COLO668 (cell line): ENCODE measurements at regions not wholly inside any gene's neighbourhood (a gene's known extent, or its start where the extent isn't known, plus 50 kb on each side); places are given as distances from the start of the nearest gene placed in this dataset.
"Not testable (repeated sequence)": the region's sequence is repeated elsewhere in the genome, so short reads cannot be mapped to it uniquely, and the experiment has no call there.

Source experiments
- DNase-seq: peaks from one replicate; lab custom pipeline; 2025; ENCODE audit not compliant: unreplicated experiment; lab: John Stamatoyannopoulos, UW

DNA sequence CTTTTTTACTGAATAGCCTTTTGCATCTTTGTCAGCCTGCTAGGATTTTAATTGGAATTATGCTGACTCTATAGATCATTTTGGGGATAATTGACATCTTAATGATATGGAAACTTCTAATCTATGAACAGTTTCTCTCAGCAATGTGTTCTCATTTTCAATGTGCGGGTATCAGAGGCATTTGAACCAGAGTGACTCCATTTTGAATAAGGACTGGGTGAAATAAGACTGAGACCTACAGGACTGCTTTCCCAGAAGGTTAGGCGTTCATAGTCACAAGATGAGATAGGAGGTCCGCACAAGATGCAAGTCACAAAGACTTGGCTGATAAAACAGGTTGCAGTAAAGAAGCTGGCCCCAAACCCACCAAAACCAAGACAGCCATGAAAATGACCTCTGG is 140.5 kb downstream of the IGLL1 start:
- DNase-seq = not testable (repeated sequence)

DNA sequence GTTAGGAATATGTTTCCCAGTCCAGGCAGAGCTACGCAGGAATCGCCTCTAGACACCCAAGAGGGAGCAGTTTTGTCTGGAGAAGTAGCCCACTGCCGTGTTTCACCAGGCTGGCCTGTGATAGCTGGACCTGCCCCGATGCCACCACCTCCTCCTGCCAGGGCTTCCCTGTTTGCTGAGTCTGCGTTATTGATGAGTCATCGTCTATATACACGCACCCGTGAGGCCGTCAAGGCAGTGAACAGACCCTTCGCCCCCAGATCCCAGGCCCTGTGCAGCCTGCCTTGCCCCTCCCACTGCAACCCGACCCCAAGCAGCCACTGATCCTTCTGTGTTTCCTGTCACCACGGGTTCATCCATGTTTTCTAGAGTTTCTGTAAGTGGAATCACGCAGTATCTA is 141.9 kb downstream of the IGLL1 start:
- no peak for DNase-seq

DNA sequence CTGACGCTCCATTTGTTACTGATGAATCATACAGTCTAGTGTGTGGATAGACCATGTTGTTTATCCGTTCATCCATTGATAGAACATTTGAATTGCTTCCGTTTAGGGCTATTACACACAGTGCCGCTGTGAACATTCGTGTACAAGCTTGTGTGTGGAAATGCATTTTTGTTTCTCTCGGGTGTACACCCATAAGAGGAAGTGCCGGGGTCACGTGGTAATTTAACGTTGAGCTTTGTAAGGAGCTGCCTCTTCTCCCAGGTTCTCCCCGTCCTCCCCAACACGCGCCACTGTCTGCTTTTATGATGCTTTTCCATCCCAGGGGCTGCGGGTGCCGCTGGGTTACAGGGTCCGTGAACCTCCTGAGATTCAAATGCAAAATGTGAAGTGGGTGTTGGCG is 142.3 kb downstream of the IGLL1 start:
- DNase-seq = no peak

DNA sequence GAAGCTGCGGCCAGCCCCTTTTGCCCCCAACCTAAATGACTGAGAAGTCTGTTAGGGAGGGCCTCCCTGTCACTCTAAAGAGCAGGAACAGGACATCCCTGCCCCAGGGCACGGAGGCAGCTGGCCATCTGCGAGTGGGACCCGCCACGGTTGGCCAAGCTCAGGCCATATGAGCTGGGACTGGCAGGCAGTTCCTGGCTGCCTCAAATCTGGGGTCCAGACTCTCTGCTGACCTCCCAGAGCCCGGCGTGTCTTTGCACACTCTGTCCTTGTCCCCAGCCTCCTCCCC is 143.0 kb downstream of the IGLL1 start:
- not testable (repeated sequence) for DNase-seq

DNA sequence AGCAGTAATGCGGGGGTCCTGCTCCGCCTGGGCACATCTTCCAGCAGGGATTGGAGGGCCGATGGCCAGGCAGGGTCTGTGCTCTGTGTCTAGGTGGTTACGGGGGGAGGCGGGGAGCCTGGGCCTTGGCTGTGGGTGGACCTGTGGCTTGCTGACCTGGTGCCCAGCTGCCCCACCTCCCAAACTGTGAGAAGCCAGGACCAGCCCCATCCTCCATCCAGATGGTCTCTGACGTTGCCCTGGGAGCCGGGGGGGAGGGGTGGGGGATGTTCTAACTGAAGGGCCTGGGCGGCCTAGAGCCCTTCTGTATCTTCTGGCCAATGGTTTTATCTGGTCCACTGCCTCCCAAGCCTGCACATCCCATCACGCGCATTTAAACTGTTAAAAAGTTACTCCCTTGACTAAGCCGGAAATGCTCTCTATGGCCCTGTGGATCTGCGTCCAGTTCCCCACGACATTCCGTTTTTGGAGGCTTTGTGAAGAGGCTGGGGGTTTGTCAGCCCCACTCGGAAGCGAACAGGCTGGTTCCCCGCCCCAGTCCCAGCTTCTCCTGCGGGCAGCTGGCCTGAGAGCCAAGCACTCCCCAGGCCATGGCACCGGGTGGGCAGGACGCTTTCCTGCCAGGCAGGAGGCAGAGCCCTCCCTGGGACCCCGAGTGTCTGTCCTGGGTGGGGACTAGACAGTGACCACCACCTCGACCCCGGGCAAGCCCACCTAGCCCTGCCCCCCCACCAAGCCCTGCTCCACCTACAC is 143.6 kb downstream of the IGLL1 start:
- not testable (repeated sequence) for DNase-seq

DNA sequence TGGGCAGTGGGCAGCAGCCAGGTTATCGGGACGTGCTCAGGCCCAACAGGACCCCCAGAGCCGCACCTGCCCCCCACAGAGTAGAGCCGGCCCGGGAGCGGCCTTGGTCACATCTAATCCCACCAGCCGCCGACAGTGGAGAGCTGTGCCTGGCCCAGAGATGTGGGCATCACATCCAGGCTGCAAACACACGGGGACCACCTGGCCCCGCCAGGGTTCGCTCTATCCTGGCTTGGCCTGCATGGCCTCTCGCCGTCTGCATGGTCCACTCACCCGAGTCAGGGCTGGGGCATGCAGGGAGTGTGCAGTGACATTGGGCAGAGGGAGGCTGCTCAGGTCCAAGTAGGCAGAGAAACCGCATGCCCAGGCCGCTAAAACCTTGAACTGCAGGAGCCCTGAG is 144.9 kb downstream of the IGLL1 start:
- DNase-seq = not testable (repeated sequence)

DNA sequence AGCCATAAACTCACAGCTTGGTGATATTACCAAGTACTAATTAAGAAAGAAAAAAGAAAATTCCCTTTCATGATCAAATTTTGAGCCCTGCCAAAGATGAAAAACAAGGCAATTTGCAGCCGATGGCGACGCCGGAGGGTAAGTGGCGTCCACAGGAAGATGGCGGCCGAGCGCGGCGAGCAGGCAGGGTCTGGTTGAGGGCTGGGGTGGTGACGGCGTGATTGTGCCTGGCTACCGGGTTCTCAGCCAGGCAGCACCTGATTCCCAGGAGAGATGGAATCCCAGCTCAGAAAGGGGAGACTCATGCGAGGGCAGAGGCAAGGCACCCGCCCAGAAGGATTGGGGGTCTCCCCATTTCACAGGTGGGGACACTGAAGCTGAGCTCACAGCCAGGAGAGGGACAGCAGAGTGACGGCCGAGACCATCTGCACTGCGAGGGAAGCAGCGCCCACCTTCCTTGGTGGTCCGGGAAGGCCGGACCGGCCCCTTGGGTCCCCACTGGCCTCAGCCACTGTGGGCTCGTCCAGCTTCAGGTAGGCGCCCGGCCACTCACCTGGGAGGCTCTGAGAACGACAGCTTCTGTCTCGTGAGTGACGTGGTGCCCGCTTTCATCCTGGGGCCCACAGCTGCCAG is 145.8 kb downstream of the IGLL1 start:
- not testable (repeated sequence) for DNase-seq

DNA sequence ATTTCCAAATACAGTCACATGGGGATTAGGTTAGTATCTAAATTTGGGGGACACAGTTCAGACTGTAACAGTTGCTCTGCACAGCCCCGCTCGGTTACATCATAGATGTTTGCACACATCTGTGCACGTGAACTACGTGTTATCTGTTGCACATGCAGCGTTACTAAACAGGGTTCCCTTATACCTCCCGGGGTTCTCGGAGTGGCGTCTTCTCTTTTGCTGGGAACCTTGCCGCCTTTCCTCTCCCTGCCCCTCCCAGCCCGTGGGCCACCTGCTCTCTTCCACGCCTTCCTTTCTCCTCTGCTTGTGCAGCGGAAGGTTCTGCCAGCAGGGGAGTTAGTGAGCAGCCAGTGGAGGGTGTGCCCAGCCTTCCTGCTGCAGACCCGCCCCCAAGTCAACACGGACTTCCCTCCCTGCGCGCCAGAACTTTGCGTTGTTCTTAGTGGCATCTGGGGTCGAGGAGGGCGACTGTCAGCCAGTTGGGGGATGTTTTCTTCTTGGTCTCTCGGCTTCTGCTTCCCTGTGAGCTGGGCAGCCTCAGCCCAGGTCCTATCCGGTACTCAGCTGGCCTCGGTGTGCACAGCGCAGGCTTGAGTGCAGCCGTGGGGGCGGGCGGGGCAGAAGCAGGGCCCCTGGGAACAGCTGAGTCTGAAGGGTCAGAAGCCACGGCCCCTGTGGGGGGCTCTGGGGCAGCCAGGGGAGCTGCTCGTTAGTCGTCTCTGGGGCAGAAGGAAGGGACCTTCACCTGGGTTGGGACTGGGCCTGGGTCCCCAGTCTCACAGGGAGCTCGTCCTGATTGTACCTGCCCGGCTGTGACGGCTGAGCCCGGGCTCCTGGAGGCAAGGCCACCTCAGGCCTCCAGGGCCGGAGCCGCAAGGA is 146.7 kb downstream of the IGLL1 start:
- peak; percentile 53 for DNase-seq

DNA sequence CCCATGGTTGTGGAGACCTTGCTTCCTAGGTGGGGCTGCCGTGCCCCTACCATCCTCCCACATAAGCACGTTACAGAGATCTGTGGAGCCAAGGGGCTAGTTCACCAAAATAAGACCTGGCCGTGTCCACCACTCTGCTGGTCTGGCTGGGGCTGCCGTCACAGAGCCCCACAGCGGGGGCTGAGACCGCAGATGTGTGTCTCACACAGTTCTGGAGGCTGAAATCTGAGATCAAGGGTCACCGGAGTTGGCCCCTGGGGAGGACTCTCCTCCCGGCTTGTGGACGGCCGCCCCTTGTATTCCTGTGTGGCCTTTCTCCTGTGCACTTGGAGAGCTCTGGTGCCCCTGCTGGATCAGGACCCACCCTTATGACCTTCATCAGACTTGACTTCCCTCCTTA is 147.4 kb downstream of the IGLL1 start:
- not testable (repeated sequence) for DNase-seq

DNA sequence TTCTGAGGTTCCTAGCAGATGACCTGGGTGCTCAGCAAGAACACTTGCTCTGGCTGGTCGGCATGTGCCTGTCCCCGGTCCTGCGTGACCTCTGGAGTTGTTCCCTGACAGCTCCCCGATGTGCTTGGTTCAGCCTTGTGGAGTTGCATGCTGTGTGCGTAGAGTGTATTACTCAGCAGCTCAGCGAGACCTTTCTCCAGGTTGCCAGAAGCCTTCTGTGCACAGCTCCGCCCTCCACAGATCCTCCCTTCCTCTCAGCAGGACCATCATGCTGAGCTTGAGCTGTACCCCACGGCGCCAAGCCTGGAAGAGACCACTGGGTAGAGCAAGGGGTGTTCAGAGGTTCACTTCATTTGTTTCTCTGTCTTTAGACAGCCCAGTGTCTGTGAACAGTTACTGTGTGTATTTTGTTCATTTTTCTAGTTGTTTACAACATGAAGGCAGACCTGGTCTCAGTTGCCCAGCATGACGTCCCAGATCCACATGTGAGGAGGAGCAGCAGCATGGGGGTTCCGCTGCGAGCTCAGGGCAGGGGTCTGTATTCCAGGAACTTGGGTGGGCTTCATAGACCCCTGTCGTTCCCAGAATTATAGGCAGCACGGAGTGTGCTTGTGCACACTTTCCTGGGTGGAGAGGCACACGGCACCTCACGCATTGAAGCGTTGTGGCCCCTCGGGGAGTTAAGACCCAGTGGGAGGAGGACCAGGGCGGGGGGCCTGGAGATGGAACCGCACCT is 148.6 kb downstream of the IGLL1 start:
- DNase-seq = no peak

DNA sequence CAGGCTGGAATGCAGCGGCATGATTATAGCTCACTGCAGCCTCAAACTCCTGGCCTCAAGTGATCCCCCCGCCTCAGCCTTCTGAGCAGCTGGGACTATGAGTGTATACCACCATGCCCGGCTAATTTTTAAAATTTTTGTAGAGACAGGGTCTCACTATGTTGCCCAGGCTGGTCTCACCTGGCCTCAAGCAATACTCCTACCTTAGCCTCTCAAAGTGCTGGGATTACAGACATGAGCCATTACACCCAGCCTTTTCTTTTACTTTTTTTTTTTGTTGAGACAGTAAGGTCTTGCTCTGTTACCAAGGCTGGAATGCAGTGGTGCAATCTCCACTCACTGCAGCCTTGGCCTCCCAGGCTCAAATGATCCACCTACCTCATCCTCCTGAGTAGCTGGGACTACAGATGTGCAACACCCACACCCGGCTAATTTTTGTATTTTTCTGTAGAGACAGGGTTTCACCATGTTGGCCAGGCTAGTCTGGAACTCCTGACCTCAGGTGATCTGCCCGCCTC is 155.5 kb downstream of the IGLL1 start:
- DNase-seq = not testable (repeated sequence)

DNA sequence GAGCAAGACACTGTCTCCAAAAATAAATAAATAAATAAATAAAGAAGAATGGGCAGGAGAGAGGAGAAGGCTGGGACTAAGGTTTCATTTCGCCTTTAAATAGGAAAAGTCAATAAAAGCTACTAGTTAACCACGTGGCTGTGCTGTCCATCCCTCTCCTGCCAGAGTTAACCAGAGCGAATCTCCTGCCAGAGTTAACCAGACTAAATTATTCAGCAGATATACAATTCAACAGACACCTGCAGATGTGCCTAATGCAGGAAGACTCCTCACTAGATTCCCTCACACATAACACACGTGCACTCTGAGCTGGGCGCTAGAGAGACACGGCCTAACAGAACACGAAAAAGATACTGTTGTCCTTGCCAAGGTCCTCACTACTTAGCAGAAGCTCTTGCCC is 156.1 kb downstream of the IGLL1 start:
- no peak for DNase-seq

DNA sequence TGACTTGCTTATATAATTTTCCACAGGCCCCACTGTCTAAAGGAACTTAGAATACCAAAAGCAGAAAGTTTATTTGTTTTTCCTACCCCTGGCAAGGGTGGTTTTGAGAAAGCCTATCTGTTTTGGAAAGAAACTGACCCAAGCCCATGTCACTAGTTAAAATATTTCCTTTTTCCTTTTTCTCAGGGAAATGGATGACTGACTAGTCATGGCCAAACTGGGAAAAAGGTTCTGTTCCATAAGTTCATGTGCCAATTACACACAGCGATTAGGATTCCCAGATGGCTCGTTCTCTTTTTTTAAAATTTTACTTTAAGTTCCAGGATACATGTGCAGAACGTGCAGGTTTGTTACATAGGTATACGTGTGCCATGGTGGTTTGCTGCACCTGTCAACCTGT is 157.8 kb downstream of the IGLL1 start:
- DNase-seq = not testable (repeated sequence)

DNA sequence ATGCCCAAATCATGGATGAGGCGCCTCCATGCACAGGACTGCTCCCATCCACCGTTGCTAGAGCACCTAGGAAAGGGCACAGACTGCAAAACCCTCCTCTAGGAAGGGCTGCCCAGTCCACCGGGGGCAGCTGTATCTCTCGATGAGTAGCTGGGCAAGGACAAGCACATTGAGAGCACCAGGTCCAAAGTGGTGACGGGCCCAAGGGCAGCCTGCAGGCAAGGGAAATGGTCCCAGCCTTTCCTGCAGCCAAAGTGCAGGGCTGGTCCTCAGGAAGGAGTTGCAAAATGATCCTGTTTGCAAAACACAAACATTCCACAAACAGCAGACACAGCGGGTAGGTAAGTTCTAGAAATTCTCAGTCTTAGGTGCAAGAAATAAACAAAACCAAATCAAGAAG is 158.8 kb downstream of the IGLL1 start:
- DNase-seq = not testable (repeated sequence)

DNA sequence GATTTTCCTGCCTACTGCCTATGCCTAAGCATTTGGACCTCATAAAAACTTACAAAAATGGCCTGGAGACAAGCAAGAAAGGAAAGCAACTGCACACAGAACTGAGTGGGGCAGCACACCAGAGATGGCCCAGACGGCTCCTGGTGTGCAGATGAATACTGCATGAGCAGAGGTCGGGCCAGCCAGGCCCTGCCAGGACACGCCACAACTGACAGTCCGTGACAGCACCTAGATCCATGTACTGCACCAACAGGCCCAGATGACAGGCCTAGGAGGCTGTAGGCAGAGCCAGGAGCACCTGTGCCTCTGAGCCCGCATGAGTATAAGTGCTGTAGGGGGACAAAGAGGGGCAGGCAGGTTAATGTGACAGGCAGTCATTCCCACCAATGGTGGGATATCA is 160.2 kb downstream of the IGLL1 start:
- no peak for DNase-seq

DNA sequence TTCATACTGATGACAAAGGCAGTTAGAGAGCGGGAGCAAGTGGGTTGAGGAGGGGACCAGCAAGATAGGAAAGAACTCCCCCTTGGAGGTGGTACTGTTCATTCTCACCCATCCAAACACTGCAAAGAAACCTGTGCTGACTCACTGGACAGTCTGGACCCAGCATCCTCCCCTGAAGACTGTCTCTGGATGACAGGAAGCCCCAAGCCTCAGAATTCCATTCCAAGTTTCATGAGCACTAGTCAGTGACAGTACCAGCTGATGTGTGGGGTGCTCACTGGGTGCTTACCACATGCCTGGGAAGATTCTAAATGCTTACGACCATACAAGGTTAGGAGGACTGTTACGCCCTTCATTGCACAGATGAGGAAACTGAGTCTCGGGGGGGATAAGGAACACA is 160.9 kb downstream of the IGLL1 start:
- no peak for DNase-seq

DNA sequence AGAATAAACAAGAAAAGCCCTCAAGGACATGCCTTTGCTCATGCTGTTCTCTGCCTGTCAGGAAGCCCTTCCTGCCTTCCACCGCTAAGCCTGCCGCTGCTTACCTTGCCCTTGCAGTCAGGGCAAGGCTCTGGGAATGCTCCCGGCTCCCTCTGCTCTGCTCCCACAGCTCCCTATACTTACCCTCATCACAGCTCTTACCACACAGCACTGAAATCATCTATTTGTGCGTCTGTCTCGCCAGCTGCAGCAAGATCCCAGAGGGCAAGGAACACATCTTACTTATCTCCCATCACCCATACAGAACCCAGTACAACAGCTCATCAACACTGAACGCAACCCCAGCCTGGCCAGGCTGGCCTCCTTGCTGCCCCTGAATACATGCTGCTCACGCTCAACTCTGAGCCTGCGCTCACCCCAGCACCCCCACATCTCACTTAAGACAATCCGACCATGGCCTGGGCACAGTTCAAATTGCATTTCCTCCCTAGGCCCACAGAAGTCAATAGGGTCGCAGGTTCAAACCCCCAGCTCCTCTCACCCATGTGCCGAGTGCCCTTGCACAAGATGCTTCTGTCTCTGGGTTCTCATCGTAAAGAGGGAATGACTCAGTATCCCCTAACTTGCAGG is 161.8 kb downstream of the IGLL1 start:
- no peak for DNase-seq

DNA sequence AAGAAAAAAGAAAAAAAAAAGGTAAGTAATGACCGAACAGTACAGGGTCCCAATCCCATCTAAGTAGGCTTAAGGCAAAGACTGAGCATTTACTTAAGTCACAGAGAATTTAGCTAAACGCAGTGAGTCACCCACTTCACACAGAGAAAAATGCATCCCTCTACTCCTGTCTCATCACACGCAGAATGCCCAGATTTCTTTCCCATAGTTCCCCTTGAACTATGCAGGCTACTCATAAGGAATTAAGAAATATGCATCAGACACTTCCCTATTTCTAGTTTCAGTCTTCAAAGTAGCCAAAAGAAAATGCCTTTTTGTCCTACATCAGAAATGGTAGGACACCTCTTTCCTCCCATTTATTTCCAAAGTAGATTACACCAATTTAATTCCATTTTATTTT is 162.8 kb downstream of the IGLL1 start:
- not testable (repeated sequence) for DNase-seq

DNA sequence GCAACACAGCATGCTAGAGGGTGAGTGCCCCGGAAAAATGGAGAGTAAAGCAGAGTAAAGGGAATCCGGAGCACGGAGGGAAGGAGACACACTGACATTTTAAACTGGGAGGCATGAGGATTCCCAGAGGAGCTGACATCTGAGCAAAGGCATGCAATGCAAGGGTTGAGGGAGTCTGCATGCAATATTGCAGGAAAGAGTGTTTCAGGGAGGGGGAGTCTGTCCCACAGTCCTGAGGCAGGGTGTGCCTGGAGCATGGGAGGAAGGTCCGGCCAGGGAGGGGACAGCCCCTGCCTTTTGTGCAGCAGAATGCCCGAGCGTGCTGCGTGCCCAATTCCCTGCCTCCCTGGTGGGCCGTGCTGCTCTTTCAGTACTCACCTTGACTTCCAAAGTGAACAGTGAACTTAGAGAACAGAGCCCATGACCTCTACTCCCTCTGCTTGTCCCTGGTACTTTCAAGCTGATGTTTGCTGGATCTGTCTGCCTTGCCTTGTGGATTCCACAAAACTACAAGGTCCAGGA is 163.9 kb downstream of the IGLL1 start:
- DNase-seq = not testable (repeated sequence)

DNA sequence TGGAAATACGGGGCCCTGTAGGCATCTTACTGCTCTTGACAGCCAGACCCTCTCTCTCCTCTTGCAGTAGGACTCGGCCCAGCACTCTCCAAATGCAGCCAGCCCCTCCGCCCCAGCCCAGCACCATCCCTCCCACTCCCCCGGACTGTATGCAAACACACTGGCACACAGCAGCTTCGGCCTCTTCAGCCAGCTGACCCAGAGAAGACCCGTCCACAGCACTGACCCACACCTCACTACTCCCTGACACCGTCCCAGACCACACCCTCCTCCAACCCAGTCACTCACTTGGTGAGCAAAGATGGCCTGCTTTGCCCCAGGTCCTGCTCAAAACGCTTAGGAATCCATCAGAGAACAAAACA is 164.6 kb downstream of the IGLL1 start:
- no peak for DNase-seq
